Spleen (tissue), 11 donors: ENCODE measurements at regions not wholly inside any gene's neighbourhood (a gene's known extent, or its start where the extent isn't known, plus 50 kb on each side); places are given as distances from the start of the nearest gene placed in this dataset.

ENCODE experiments used
- DNase-seq: peaks from one replicate; pipeline ENCODE4 v3.0.0-alpha.2; 2020
- H3K27ac ChIP-seq, 8 donors: fragments of 200-600 bp; sonication (generic) in 7 of 8; 1 replicate in 4 of 8; 2 replicates in 4 of 8; pipeline versions ENCODE4 v1.5.0 to v1.8.0; 2016 to 2021; ENCODE audit warnings: inconsistent platforms in 4 of 8, mild to moderate bottlenecking in 4 of 8, moderate library complexity in 1 of 8
- H3K27me3 ChIP-seq, 7 donors: fragments of 200-600 bp; sonication (generic) in 6 of 7; replicated peaks in 1 of 7; 1 replicate in 4 of 7; 2 replicates in 3 of 7; pipeline versions ENCODE4 v1.5.0 to v1.8.0; 2016 to 2021; ENCODE audit warnings: inconsistent platforms in 3 of 7, mild to moderate bottlenecking in 1 of 7
- H3K36me3 ChIP-seq, 6 donors: fragments of 200-600 bp; sonication (generic) in 5 of 6; 1 replicate in 4 of 6; 2 replicates in 2 of 6; pipeline versions ENCODE4 v1.5.0 to v1.8.0; 2016 to 2021; ENCODE audit warnings: inconsistent platforms in 2 of 6
- H3K4me1 ChIP-seq, 6 donors: fragments of 200-600 bp; sonication (generic) in 5 of 6; 1 replicate in 3 of 6; 2 replicates in 3 of 6; pipeline versions ENCODE4 v1.5.0 to v1.8.0; 2016 to 2021; ENCODE audit warnings: inconsistent platforms in 3 of 6
- H3K4me3 ChIP-seq, 8 donors: fragments of 200-600 bp; sonication (generic) in 7 of 8; 1 replicate in 4 of 8; 2 replicates in 4 of 8; pipeline versions ENCODE4 v1.5.0 to v1.8.0; 2016 to 2021; ENCODE audit warnings: inconsistent platforms in 4 of 8, mild to moderate bottlenecking in 4 of 8, moderate library complexity in 2 of 8
- H3K9me3 ChIP-seq, 8 donors: fragments of 200-600 bp; sonication (generic) in 7 of 8; 1 replicate in 4 of 8; 2 replicates in 4 of 8; pipeline versions ENCODE4 v1.5.0 to v1.8.0; 2016 to 2021; ENCODE audit warnings: inconsistent platforms in 4 of 8
- CTCF ChIP-seq, 11 experiments: fragments of 200-600 bp in 7 of 11; fragments of 450-650 bp in 4 of 11; sonication (generic) in 4 of 11; IDR thresholded peaks in 8 of 11; conservative IDR thresholded peaks in 3 of 11; 1 replicate in 7 of 11; 2 replicates in 4 of 11; pipeline versions ENCODE4 v1.4.0 to v1.8.0; 2016 to 2021; ENCODE audit warnings: antibody characterized with exemption in 11 of 11, inconsistent platforms in 4 of 11, mild to moderate bottlenecking in 1 of 11
- POLR2A ChIP-seq, 3 donors: fragments of 450-650 bp; IDR thresholded peaks; one replicate each; pipeline ENCODE4 v1.5.1; 2017; ENCODE audit warnings: antibody characterized with exemption in 3 of 3, mild to moderate bottlenecking in 1 of 3
- POLR2AphosphoS5 ChIP-seq, 3 donors: sonication (generic); formaldehyde crosslinking; IDR thresholded peaks; one replicate each; pipeline ENCODE4 v1.5.1; 2017; ENCODE audit warnings: antibody characterized with exemption in 3 of 3
- WGBS, 5 donors: extraction: QIAGEN DNeasy Blood & Tissue Kit in 3 of 5; methylation state at CpG; one replicate each; pipeline versions ENCODE4 v1.1.5 to v1.1.7; 2013 to 2018; 5-methylcytosine and 5-hydroxymethylcytosine counted together
- intact Hi-C: fragments of 100-400 bp; cut with DNase I; formaldehyde crosslinking; loops from one replicate; pipeline ENCODE4 v1.15.0; 2023; ENCODE audit warnings: low total_unique reads
- donor health status: healthy with polysubstance abuse.
- donor health status: DM: no; HTN: no; CAD: no; lungs with moderate emphysema.
- donor health status: DM: no; HTN: no; CAD: no.
- donor health status: Bipolar disorder and iron deficiency.
- donor health status: healthy.
- donor health status: DM: no; HTN: no; CAD: no.
- donor health status: DM: yes; HTN: yes; CAD: no.

- H3K4me3 ChIP-seq: no peak overlapping the region
- 73 to 87% (median 84%) methylated on average over 7 of the region's 7 CpGs for WGBS, 5 donors
- H3K4me1 ChIP-seq: no peaks in the 10 kb centered on the region
- no peaks in the 10 kb centered on the region for H3K36me3 ChIP-seq
- peak; percentile 54 for DNase-seq
- intact Hi-C loops: no loop called here
- H3K27me3 ChIP-seq: peaks cover 0 to 5% (median 0%) of the 10 kb centered on the region in 7 donors
- no peak for TF ChIP-seq POLR2A (IDR thresholded peaks at IDR 0.05)
- no peak for TF ChIP-seq POLR2AphosphoS5 (IDR thresholded peaks at IDR 0.05)
- TF ChIP-seq CTCF (IDR thresholded peaks at IDR 0.05 in 8 of 11, conservative IDR thresholded peaks at IDR 0.05 in 3 of 11): no peak
- no peaks in the 10 kb centered on the region for H3K9me3 ChIP-seq
- H3K27ac ChIP-seq: no peak overlapping the region
These were observed 117.6 kb upstream of the THY1 start for GRCh38 chr11:119540370-119541125.

GRCh38 chr11:119539583-119539982 is 116.6 kb upstream of the THY1 start:
- Histone ChIP-seq H3K27ac (no peak overlapping the region), H3K4me3 (no peak overlapping the region), H3K36me3 (no peaks in the 10 kb centered on the region), H3K4me1 (peaks cover 0 to 5% (median under 1%) of the 10 kb centered on the region in 6 donors), H3K27me3 (peaks cover 0 to 5% (median 0%) of the 10 kb centered on the region in 7 donors), H3K9me3 (no peaks in the 10 kb centered on the region)
- DNase-seq: peak; percentile 20
- WGBS, 5 donors: 80 to 91% (median 86%) methylated on average over 4 of the region's 4 CpGs
- intact Hi-C loops: no loop called here
- TF ChIP-seq POLR2AphosphoS5 (IDR thresholded peaks at IDR 0.05) (no peak), CTCF (IDR thresholded peaks at IDR 0.05 in 8 of 11, conservative IDR thresholded peaks at IDR 0.05 in 3 of 11) (no peak), POLR2A (IDR thresholded peaks at IDR 0.05) (no peak)

- no peaks in the 10 kb centered on the region for H3K9me3 ChIP-seq
- intact Hi-C loops: no loop called here
- no peak overlapping the region for H3K4me3 ChIP-seq
- WGBS, 5 donors: 45 to 86% (median 68%) methylated on average over 2 of the region's 2 CpGs
- no peak overlapping the region for H3K27ac ChIP-seq
- H3K27me3 ChIP-seq: peaks cover 0 to 5% (median 0%) of the 10 kb centered on the region in 7 donors
- TF ChIP-seq POLR2AphosphoS5 (IDR thresholded peaks at IDR 0.05) (no peak), POLR2A (IDR thresholded peaks at IDR 0.05) (no peak), CTCF (IDR thresholded peaks at IDR 0.05 in 8 of 11, conservative IDR thresholded peaks at IDR 0.05 in 3 of 11) (no peak)
- DNase-seq: no peak
- H3K4me1 ChIP-seq: peaks cover 0 to 13% (median 8%) of the 10 kb centered on the region in 6 donors
- H3K36me3 ChIP-seq: no peaks in the 10 kb centered on the region
These were observed 115.8 kb upstream of the THY1 start for GRCh38 chr11:119538753-119539152.
